Caki2 (cell line): ENCODE measurements at regions not wholly inside any gene's neighbourhood (a gene's known extent, or its start where the extent isn't known, plus 50 kb on each side); places are given as distances from the start of the nearest gene placed in this dataset.

Source experiments
- DNase-seq: peaks from one replicate; pipeline ENCODE4 v3.0.0-alpha.2; 2015; ENCODE audit warnings: low read depth
- in situ Hi-C: cut with HindIII; loops from 2 replicates; pipeline ENCODE4 v1.10.0; 2016; ENCODE audit warnings: low sequenced_read_pairs, low pct_unique_long_range_greater_than_20kb, mixed read lengths

GRCh38 chr13:105329359-105329758 lies 1206.1 kb downstream of the EFNB2 start:
- in situ Hi-C loops: no loop called here
- DNase-seq: no peak

GRCh38 chr13:105328212-105328611 lies 1207.2 kb downstream of the EFNB2 start:
- in situ Hi-C loops: no loop called here

GRCh38 chr13:105327581-105328126 lies 1207.8 kb downstream of the EFNB2 start:
- in situ Hi-C loops: no loop called here
- no peak for DNase-seq

More at GRCh38 chr13:105328212-105328611, 1207.2 kb downstream of the EFNB2 start:
- no peak for DNase-seq

- no peak for DNase-seq
- in situ Hi-C loops: no loop called here
Observed at GRCh38 chr13:105319875-105320274, 1215.6 kb downstream of the EFNB2 start.

- in situ Hi-C loops: no loop called here
Observed at GRCh38 chr13:105316731-105317130, 1218.7 kb downstream of the EFNB2 start.

DNA sequence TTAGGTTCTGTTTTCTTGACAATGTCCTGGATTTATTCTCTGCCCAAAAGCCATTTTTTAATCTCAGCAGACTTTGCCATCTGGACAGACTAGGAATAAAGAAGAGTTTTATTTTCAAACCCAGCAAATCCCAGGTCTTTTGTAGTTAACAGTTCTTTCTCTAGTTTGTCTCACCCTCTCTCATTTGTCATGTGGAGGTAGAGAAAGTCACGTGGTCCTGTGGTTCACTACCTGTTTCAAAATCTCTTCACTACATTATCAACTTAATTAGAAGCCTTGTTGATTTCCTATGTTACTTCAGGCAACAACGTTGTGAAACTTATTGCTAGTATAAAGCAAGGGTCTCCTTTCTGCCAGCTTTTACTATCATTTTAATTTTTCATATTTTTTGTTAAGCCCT lies 1222.6 kb downstream of the EFNB2 start:
- DNase-seq: no peak
- in situ Hi-C loops: no loop called here

More at GRCh38 chr13:105316731-105317130, 1218.7 kb downstream of the EFNB2 start:
- no peak for DNase-seq

- no peak for DNase-seq
- in situ Hi-C loops: no loop called here
Observed at GRCh38 chr13:105311094-105311493, 1224.4 kb downstream of the EFNB2 start.

DNA sequence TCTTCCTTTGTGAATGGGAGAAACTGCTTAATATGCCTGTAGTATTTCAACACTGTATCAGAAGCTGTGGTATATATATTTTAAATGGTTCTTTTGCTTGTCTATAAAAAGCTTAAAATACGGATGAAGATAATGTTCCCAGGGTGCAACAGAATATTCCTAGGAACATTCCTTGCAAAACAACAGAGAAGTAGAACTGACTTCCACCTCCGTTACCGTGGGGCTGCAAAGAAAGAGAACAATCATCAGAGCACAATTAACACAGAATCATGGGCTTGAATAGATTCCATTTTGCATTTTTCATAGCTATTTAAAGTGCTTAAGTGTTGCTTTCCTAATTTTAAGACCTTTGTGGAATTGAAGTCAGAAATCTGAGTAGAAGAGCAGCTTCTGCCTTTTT lies 1227.7 kb downstream of the EFNB2 start:
- in situ Hi-C loops: no loop called here
- DNase-seq: no peak

GRCh38 chr13:105297839-105298238 lies 1237.6 kb downstream of the EFNB2 start:
- in situ Hi-C loops: no loop called here

GRCh38 chr13:105291987-105292386 lies 1243.5 kb downstream of the EFNB2 start:
- in situ Hi-C loops: no loop called here
- no peak for DNase-seq

More at GRCh38 chr13:105297839-105298238, 1237.6 kb downstream of the EFNB2 start:
- DNase-seq: no peak

- in situ Hi-C loops: no loop called here
- DNase-seq: no peak
Observed at GRCh38 chr13:105290596-105290995, 1244.9 kb downstream of the EFNB2 start.

GRCh38 chr13:105285526-105285925 lies 1249.9 kb downstream of the EFNB2 start:
- DNase-seq: no peak
- in situ Hi-C loops: no loop called here

DNA sequence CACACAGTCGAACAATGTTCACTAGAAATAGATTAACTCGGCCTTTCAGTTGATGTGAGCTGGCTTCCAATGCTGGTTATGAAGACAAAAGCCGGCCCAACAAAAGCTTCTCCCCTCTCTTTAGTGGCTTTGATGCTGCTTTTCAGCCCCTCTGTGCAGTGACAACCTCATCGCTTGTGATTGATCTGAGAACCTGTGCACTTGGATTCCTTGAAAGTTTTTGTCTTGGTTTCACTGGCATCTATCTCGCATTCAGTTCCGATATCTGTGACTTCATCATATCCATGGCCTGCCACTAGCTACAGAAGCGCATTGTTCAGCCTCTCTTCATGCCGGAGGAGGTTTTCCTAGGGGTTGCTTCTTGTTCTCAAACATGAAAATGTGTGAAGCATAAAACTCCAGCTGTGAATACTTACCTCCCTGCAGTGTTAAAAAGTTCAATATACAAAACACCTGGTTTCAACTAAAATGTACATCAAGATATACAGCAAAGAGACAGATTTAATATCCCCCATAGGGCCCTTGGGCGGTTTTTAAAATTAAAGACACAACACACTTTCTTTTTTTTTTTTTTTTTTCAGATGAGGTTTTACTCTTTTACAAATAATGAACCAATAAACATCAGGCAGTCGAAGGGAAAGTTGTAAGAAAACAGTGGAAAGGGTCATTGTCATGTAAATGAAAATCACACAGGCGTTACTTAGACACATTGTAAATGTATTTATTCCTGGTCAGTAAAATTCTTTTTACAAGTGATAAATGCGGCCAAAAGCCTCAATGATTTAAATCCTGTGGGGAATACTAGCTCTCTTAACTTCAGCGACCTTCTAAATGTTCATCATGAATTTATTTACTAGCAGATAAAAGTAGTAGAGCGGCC lies 1252.8 kb downstream of the EFNB2 start:
- no peak for DNase-seq
- in situ Hi-C loops: no loop called here

- in situ Hi-C loops: no loop called here
- no peak for DNase-seq
Observed at GRCh38 chr13:105278943-105279381, 1256.5 kb downstream of the EFNB2 start.

- DNase-seq: no peak
- in situ Hi-C loops: no loop called here
Observed at GRCh38 chr13:105276571-105276970, 1258.9 kb downstream of the EFNB2 start.

DNA sequence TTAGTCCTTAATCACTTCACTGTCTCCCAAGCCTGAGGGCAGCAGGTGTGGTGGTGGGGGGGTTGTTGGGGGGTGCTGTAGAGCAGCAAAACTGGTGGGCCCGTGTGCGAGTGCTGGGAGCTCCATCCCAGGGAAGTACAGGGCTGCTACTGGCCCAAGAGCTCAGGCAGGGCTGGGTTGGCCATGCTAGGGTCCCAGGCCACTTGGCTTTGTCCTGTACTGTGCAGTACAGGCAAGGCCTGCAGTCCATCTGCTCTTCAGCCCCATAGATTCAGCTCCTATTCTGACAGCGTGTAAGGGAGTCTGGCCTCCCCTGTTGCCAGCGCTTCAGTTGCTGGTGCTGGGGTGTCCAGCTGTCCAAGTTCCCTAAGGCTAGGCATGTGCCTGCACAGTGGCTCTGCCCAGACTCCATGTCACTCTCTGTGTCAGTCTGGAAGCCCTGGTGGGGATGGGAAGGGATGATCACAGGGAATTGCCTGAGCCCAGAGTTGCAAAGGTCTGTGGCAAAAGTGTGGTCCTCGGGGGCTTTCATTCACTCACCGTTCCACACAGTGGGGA lies 1261.7 kb downstream of the EFNB2 start:
- DNase-seq: no peak
- in situ Hi-C loops: no loop called here

DNA sequence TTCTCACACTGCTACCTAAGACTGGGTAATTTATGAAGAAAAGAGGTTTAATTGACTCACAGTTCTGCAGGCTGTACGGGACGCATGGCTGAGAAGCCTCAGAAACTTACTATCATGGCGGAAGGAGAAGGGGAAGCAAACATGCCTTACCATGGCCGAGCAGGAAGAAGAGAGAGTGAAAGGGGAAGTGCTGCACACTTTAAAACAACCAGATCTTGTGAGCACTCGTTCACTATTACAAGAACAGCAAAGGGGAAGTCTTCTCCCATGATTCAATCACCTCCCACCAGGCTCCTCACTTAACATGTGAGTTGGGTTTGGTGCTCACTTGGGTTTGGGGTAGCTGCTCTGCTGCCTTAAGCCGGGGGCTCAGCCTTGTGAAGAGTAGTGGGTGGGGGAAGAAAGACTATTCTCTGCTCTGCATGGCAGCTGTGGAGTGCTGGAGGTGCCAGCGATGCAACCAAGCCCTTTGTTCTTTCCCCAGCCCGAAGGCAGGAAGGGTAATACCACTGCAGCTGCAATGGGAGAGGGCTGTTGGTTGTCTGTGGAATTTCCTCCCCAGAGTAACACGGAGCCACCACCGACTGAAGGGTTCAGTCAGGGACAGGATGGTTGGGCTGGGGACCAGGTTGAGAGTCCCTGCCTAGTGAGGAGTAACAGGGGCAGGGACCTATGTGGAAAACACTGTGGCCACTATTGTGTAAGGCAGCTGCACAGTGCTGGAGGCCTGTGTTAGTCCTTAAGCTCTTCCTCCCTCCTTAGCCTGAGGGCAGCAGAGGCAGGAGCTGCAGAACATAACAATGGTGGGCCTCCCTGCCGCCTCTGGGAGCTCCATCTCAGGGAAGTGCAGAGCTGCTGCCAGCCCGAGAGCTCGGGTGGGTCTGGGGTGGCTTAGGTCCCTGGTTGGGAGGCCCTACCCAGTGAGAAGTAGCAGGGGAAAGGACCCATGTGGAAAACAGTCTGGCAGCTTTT lies 1262.5 kb downstream of the EFNB2 start:
- in situ Hi-C loops: no loop called here
- DNase-seq: no peak

GRCh38 chr13:105266615-105267014 lies 1268.8 kb downstream of the EFNB2 start:
- no peak for DNase-seq
- in situ Hi-C loops: no loop called here
